HTR-8/SVneo (cell line): ENCODE measurements at regions not wholly inside any gene's neighbourhood (a gene's known extent, or its start where the extent isn't known, plus 50 kb on each side); places are given as distances from the start of the nearest gene placed in this dataset.

ENCODE experiments used
- DNase-seq: peaks from one replicate; pipeline ENCODE4 v3.0.0; 2011; ENCODE audit warnings: low spot score, mixed read lengths; ENCODE audit not compliant: insufficient read length
- FAIRE-seq: peaks from 2 replicates; lab custom pipeline; 2011; peaks lifted over from hg19 to GRCh38; lab: Jason Lieb, UNC

GRCh38 chr1:232247669-232248068 lies 382.3 kb downstream of the SIPA1L2 start:
- FAIRE-seq (no peak), DNase-seq (no peak)

GRCh38 chr1:232244426-232244825 lies 385.5 kb downstream of the SIPA1L2 start:
- DNase-seq (no peak), FAIRE-seq (no peak)

GRCh38 chr1:232239998-232240397 lies 389.9 kb downstream of the SIPA1L2 start:
- DNase-seq, result no peak
- FAIRE-seq, result no peak

DNA sequence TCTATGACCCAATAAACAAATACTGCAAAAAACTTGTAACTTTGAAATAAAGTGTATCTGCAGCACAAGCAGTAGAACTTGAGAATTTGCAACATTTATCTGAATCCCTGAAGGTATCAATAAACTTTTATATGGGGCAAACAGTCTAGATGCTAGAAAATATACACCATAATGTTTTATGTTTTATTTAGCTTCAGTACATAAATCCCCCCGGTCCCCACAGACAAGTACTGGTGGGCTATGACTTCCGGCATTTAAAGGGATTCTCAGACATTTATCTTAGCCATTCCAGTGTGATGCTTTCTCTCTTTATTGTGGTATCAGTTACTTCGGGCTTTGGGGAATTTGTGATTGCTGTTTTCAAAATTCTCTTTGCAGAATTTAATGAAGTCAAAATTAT lies 390.4 kb downstream of the SIPA1L2 start:
- no peak for FAIRE-seq

GRCh38 chr1:232238009-232238408 lies 391.9 kb downstream of the SIPA1L2 start:
- DNase-seq (no peak), FAIRE-seq (no peak)

More for the DNA sequence above, 390.4 kb downstream of the SIPA1L2 start:
- no peak for DNase-seq

GRCh38 chr1:232227306-232227705 lies 402.6 kb downstream of the SIPA1L2 start:
- FAIRE-seq (no peak), DNase-seq (no peak)

DNA sequence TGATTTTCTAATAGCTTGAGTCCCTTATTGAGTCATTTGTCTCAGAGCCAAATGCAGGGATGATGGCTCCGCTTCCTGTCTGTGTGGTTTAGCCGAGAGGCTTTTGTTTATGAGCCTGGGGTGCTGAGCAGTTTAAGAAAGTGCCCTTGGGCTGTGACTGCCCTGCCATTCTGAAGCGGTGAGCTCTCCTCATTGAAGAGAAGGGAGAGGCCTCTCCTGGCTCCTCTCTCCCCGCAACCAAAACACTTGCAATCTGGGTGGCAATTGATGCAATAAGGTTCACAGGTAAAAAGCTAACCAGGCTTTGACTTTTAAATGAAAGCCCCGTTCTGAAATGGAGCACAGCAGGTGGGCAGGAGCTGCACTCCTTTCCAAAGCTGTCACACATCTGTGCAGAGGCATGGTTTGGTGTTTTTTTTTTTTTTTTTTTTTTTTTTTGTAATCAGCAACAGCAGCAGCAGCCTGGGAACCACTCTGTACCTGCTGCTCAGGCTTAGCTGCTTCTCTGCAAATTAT lies 403.7 kb downstream of the SIPA1L2 start:
- FAIRE-seq, result no peak
- peak; percentile 56 for DNase-seq

DNA sequence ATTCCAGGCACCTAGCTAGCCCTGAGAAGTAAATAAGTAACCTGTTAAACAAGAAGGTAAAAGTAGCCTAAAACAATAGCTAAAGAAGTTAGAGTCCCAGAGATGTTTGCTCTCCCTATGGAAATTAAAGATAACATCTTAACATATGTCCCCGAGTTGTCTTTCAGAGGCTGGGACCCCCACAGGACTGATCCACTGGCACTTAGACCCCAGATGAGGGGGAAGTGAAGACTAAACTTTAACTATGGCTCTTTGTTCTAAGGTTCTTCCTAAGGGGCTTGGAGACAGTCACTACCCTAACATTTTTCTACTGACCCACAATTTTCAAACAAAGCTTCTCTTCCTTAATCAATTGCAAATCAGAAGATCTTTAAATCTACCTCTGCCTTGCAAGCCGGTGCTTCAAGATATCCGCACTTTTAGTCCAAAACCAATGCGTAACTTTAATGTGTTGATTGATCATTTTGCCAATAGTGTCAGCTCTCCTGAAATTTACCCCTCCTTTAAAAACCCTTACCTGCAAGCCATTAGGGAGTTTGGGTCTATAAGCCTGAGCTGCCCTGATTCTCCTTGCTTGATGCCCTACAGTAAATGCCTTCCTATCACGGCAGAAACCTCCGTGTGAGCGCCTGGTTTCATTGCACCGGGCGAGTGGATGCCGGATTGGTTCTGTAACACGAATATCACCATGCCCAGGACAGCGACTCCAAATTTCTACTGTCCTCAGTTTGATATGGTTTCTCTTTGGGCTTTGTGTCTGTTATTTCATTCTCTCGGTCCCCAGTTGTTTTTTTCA lies 404.4 kb downstream of the SIPA1L2 start:
- FAIRE-seq, result no peak
- DNase-seq, result no peak

GRCh38 chr1:232223887-232224286 lies 406.0 kb downstream of the SIPA1L2 start:
- no peak for FAIRE-seq

GRCh38 chr1:232223183-232223708 lies 406.7 kb downstream of the SIPA1L2 start:
- FAIRE-seq, result no peak
- DNase-seq, result no peak

More at GRCh38 chr1:232223887-232224286, 406.0 kb downstream of the SIPA1L2 start:
- DNase-seq, result no peak

GRCh38 chr1:232222614-232223013 lies 407.3 kb downstream of the SIPA1L2 start:
- DNase-seq (no peak), FAIRE-seq (no peak)

- DNase-seq, result no peak
- no peak for FAIRE-seq
These were observed 408.0 kb downstream of the SIPA1L2 start for GRCh38 chr1:232221802-232222499.

GRCh38 chr1:232218955-232219865 lies 410.7 kb downstream of the SIPA1L2 start:
- FAIRE-seq (no peak), DNase-seq (no peak)

- no peak for FAIRE-seq
- no peak for DNase-seq
These were observed 416.0 kb downstream of the SIPA1L2 start for GRCh38 chr1:232213928-232214327.

- DNase-seq (no peak), FAIRE-seq (no peak)
These were observed 417.7 kb downstream of the SIPA1L2 start for GRCh38 chr1:232212253-232212652.

DNA sequence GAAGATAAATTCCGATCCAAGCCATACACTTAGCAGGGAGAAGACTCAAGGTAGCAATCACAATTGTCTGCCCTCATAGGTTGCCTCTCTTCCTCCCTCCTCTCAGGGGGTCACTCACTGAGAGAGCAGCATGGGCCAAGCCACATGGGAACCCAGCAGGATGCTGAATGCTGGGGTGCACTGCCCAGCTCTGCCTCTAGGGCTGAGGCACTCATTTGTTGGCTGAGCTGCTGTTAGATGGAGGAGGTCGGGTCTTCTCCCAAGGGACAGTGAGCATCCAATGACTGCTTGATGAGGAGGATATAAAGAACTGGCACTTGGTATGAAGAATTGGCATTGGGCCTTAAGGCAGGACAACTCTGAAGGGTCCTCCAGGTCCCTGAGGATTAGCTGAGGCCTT lies 418.8 kb downstream of the SIPA1L2 start:
- FAIRE-seq (no peak), DNase-seq (no peak)

DNA sequence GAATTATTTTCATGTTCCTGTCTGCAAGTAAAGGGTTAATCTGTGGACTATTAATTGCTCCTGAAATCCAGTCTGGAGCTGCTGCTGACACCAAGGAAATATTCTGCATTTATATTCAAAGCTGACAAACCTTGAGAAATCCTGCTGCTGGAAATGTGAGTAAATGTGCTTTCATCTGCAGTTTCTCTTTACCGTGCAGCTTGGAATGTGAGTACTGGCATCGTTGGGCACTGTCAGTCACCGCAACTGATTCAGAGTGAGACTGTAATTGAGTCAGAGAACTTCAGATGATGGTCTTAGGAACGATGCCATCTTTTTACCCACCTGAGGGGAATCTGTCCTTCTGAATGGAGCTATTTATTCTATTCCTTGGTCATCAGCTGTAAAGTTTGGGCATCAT lies 420.6 kb downstream of the SIPA1L2 start:
- FAIRE-seq, result no peak

GRCh38 chr1:232207073-232207866 lies 422.7 kb downstream of the SIPA1L2 start:
- FAIRE-seq, result no peak
- no peak for DNase-seq

More for the DNA sequence above, 420.6 kb downstream of the SIPA1L2 start:
- DNase-seq, result no peak

DNA sequence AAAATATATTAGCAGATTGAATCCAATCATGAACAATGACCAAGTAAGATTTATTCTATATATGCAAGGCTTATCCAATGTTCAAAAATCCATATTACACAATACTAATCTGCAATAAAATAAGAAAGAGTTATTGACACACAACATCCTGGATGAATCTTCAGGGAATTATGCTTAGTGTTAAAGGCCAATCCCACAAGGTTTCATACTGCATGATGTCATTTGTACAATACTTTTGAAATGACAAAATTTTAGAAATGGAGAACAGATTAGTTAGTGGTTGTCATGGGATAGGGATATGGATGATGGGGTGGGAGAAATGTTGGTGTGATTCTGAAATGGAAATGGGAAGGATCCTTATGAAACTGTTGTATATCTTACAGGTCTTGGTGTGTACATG lies 425.7 kb downstream of the SIPA1L2 start:
- DNase-seq (no peak), FAIRE-seq (no peak)
